HUES48 (cell line): ENCODE measurements at regions not wholly inside any gene's neighbourhood (a gene's known extent, or its start where the extent isn't known, plus 50 kb on each side); places are given as distances from the start of the nearest gene placed in this dataset.

Experiments
- H3K27ac ChIP-seq: one replicate; pipeline ENCODE4 v1.7.0; 2013; ENCODE audit warnings: low read depth, low read length, inconsistent platforms
- H3K27me3 ChIP-seq: 2 replicates; pipeline ENCODE4 v1.6.1; 2013; ENCODE audit warnings: mild to moderate bottlenecking, low read length; ENCODE audit not compliant: control insufficient read depth, insufficient read depth
- H3K36me3 ChIP-seq: 2 replicates; pipeline ENCODE4 v1.6.1; 2013; ENCODE audit warnings: low read length; ENCODE audit not compliant: control insufficient read depth, insufficient read depth
- H3K4me1 ChIP-seq: 2 replicates; pipeline ENCODE4 v1.6.1; 2013; ENCODE audit warnings: mild to moderate bottlenecking, low read length; ENCODE audit not compliant: control insufficient read depth, insufficient read depth
- H3K4me3 ChIP-seq: 2 replicates; pipeline ENCODE4 v1.5.1; 2013; ENCODE audit warnings: mild to moderate bottlenecking, low read depth, low read length
- H3K9ac ChIP-seq: 2 replicates; pipeline ENCODE4 v1.6.1; 2013; ENCODE audit warnings: mild to moderate bottlenecking, low read depth, low read length, moderate library complexity
- H3K9me3 ChIP-seq: 2 replicates; pipeline ENCODE4 v1.6.1; 2013; ENCODE audit warnings: low read length; ENCODE audit not compliant: control insufficient read depth, insufficient read depth

- no peak overlapping the region for H3K4me3 ChIP-seq
- H3K27me3 ChIP-seq, result no peaks in the 10 kb centered on the region
- H3K4me1 ChIP-seq, result peaks cover 41% of the 10 kb centered on the region
- H3K27ac ChIP-seq, result no peak overlapping the region
- no peak overlapping the region for H3K9ac ChIP-seq
- no peaks in the 10 kb centered on the region for H3K36me3 ChIP-seq
- H3K9me3 ChIP-seq, result no peaks in the 10 kb centered on the region
These were observed 327.7 kb downstream of the UBE3D start for GRCh38 chr6:82737965-82738364.

DNA sequence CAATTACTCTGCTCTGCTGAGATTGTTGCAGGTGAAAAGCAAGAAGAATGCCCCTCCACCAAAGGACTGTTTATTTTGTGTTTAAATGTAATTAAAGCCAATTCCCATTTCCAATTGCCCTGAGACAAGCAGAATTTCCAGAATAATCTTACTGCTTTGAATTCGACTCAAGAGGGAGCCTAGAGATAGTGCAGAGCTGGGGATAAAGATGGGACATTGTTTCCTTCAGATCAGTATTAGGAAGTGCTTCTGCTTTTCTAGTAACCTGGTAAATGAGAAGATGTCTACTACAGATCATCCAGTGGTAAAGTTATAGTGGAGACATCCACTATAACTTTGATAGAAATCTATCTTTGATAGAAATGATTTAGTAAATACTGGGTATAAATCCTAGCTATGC is 326.9 kb downstream of the UBE3D start:
- Histone ChIP-seq H3K9me3 (no peaks in the 10 kb centered on the region), H3K27me3 (no peaks in the 10 kb centered on the region), H3K4me1 (peaks cover 41% of the 10 kb centered on the region), H3K36me3 (no peaks in the 10 kb centered on the region), H3K27ac (peak overlapping the region; percentile 74), H3K9ac (no peak overlapping the region), H3K4me3 (peak overlapping the region; percentile 7; the same call in 1 of the 2 replicates)

DNA sequence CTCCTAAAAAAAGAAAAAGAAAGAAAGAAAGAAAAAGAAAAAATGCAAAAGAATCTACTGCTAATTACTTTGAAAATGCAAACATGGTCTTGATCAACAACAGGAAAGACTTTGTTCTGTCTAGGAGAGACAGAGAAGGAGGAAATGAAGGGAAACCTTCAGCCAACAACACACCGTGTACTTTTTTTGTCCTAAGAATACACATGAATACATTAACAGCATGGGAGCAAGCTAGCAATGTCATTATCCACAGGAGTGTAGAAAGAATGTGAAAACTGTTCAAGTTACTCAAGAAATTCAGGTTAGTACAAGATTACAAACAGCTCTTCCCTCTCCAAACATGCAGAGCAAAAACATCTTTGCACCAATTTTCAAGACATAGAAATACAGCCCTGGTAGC is 326.3 kb downstream of the UBE3D start:
- Histone ChIP-seq H3K27me3 (no peaks in the 10 kb centered on the region), H3K9ac (no peak overlapping the region), H3K4me3 (peak overlapping the region; percentile 7; the same call in 1 of the 2 replicates)

GRCh38 chr6:82740072-82740471 is 325.6 kb downstream of the UBE3D start:
- peaks cover 41% of the 10 kb centered on the region for H3K4me1 ChIP-seq
- H3K27me3 ChIP-seq, result no peaks in the 10 kb centered on the region
- no peaks in the 10 kb centered on the region for H3K36me3 ChIP-seq
- no peaks in the 10 kb centered on the region for H3K9me3 ChIP-seq
- H3K4me3 ChIP-seq, result no peak overlapping the region
- no peak overlapping the region for H3K9ac ChIP-seq
- peak overlapping the region; percentile 74 for H3K27ac ChIP-seq

More for the DNA sequence above, 326.3 kb downstream of the UBE3D start:
- H3K9me3 ChIP-seq, result no peaks in the 10 kb centered on the region
- H3K36me3 ChIP-seq, result no peaks in the 10 kb centered on the region
- H3K27ac ChIP-seq, result peak overlapping the region; percentile 74
- H3K4me1 ChIP-seq, result peaks cover 41% of the 10 kb centered on the region

DNA sequence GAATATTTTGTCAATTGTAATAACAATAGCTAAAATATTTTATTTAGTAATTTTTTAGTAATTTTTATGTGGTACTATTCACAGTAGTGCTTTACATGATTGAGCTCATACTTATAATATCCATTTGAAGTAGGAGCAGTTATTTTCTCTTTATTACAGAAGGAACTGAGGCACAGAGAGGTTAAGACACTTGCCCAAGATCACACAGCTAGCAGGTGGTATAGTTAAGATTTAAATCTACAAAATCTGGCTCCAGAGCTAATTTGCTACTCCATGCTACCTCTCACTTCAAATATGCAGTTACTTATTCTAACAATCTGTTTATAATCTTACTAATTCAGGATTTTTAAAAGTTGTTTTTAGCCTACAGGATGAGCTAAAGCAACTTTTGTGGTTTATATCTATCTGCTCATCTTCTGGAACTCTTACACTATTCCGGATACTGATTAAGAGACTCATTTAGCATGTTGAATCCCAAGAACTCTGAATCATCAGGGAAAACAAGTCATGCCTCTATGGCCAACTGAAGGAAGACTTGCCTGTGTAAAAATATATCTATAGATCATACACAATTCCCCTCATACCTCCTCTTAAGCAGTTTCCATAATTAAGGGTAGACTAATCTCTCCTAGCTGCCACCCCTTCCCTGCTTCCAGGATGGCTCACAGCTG is 324.2 kb downstream of the UBE3D start:
- Histone ChIP-seq H3K4me3 (no peak overlapping the region), H3K27me3 (no peaks in the 10 kb centered on the region), H3K36me3 (no peaks in the 10 kb centered on the region), H3K4me1 (peaks cover 41% of the 10 kb centered on the region), H3K9me3 (no peaks in the 10 kb centered on the region), H3K27ac (peak overlapping the region; percentile 42), H3K9ac (no peak overlapping the region)

DNA sequence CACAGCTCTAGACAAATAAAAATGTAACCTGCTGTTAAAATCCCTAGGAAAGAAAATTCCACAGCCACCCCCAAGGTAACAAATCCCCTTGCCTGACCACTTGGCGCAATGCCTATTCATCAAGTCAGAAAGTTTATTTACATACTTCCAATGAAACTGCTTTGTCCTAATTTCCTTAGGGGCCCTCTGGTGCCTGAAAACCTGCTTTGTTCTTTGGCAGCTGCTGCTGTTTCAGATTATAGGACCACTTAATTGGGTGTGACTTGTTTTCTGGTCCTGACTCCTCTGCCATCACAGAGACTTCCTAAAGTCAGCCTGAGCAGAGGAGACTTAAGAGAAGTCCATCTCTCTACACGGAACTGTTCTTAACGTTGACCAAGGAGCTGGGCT is 323.6 kb downstream of the UBE3D start:
- Histone ChIP-seq H3K36me3 (no peaks in the 10 kb centered on the region), H3K4me3 (no peak overlapping the region), H3K27ac (peak overlapping the region; percentile 17), H3K4me1 (peaks cover 41% of the 10 kb centered on the region), H3K9ac (no peak overlapping the region), H3K27me3 (no peaks in the 10 kb centered on the region), H3K9me3 (no peaks in the 10 kb centered on the region)

GRCh38 chr6:82744286-82745015 is 321.2 kb downstream of the UBE3D start:
- Histone ChIP-seq H3K4me3 (no peak overlapping the region), H3K4me1 (peaks cover 22% of the 10 kb centered on the region), H3K9me3 (no peaks in the 10 kb centered on the region), H3K36me3 (no peaks in the 10 kb centered on the region), H3K9ac (no peak overlapping the region), H3K27me3 (no peaks in the 10 kb centered on the region), H3K27ac (no peak overlapping the region)

DNA sequence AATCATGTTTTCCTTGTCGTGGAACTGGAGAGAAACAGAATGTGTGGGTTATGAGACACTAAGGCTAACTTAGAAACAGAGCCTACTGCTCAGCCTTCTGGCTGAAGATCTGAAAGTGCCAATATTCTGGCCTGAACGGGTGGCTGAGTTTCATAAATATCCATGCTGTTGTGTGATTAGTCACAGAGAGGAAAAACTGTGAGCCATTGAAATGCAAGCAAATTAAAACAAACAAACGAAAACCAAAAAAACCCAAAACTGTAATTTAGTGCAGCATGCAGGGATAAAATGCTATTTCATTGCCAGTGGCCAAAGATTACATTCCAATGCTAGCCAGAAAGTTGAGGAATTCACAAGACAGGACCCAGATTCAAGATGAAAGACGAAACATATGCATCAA is 315.1 kb downstream of the UBE3D start:
- H3K9ac ChIP-seq, result no peak overlapping the region
- no peak overlapping the region for H3K27ac ChIP-seq
- no peaks in the 10 kb centered on the region for H3K9me3 ChIP-seq
- no peak overlapping the region for H3K4me3 ChIP-seq
- peaks cover 26% of the 10 kb centered on the region for H3K4me1 ChIP-seq
- H3K27me3 ChIP-seq, result no peaks in the 10 kb centered on the region
- no peaks in the 10 kb centered on the region for H3K36me3 ChIP-seq

DNA sequence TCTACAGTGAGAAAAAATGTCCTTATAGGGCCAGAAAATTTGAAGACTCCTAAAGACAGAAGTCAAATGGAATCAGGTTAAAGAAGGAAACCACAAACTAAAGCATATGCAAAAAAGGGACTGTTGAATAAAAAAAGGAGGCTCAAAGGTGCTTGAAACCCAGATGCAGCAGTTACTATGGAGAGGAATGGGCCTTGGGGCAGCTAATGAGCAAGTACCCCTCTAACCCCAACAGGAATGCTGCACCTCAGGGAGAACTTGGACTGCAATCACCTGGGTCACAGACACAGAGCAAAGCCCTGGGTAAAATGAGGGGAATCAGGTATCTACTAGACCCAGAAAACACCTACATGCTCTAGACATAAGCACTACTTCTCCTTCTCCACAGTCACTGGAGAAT is 313.9 kb downstream of the UBE3D start:
- no peaks in the 10 kb centered on the region for H3K9me3 ChIP-seq
- no peak overlapping the region for H3K27ac ChIP-seq
- peaks cover 26% of the 10 kb centered on the region for H3K4me1 ChIP-seq
- H3K36me3 ChIP-seq, result no peaks in the 10 kb centered on the region
- peak overlapping the region; percentile 4; the same call in 1 of the 2 replicates for H3K9ac ChIP-seq
- no peaks in the 10 kb centered on the region for H3K27me3 ChIP-seq
- no peak overlapping the region for H3K4me3 ChIP-seq

- Histone ChIP-seq H3K36me3 (no peaks in the 10 kb centered on the region), H3K27me3 (no peaks in the 10 kb centered on the region)
These were observed 303.8 kb downstream of the UBE3D start for GRCh38 chr6:82761674-82762345.

GRCh38 chr6:82766476-82766875 is 299.2 kb downstream of the UBE3D start:
- no peak overlapping the region for H3K27ac ChIP-seq
- no peaks in the 10 kb centered on the region for H3K9me3 ChIP-seq
- no peak overlapping the region for H3K4me3 ChIP-seq
- H3K27me3 ChIP-seq, result no peaks in the 10 kb centered on the region
- H3K4me1 ChIP-seq, result peaks cover 15% of the 10 kb centered on the region; the same call in 1 of the 2 replicates
- no peak overlapping the region for H3K9ac ChIP-seq
- no peaks in the 10 kb centered on the region for H3K36me3 ChIP-seq

More at GRCh38 chr6:82761674-82762345, 303.8 kb downstream of the UBE3D start:
- no peak overlapping the region for H3K27ac ChIP-seq
- H3K9me3 ChIP-seq, result no peaks in the 10 kb centered on the region
- no peaks in the 10 kb centered on the region for H3K4me1 ChIP-seq
- H3K4me3 ChIP-seq, result no peak overlapping the region
- no peak overlapping the region for H3K9ac ChIP-seq
